ENCODE measurements at regions not wholly inside any gene's neighbourhood (a gene's known extent, or its start where the extent isn't known, plus 50 kb on each side); places are given as distances from the start of the nearest gene placed in this dataset.
"Not testable (repeated sequence)": the region's sequence is repeated elsewhere in the genome, so short reads cannot be mapped to it uniquely, and the experiment has no call there.

- H3K4me3 ChIP-seq (ENCODE audit: insufficient read depth, low read depth, low read length, poor library complexity, severe bottlenecking) = no peak overlapping the region
- H3K27me3 ChIP-seq (replicated peaks; ENCODE audit: control insufficient read depth, insufficient read depth, low read length, poor library complexity, severe bottlenecking) = no peaks in the 10 kb centered on the region
- H3K36me3 ChIP-seq (ENCODE audit: control insufficient read depth, insufficient read depth, low read length) = no peaks in the 10 kb centered on the region
- no peaks in the 10 kb centered on the region for H3K9me3 ChIP-seq (ENCODE audit: control insufficient read depth, low read length)
- no peak overlapping the region for H3K27ac ChIP-seq (ENCODE audit: insufficient read depth, low read length, poor library complexity, severe bottlenecking)
- no peak for DNase-seq
- H3K4me1 ChIP-seq (ENCODE audit: control insufficient read depth, insufficient read depth, low read length, poor library complexity, severe bottlenecking) = no peaks in the 10 kb centered on the region
Measured at GRCh38 chr7:68407460-68407859, 1190.8 kb upstream of the AUTS2 start.

- Histone ChIP-seq H3K4me1 (ENCODE audit: control insufficient read depth, insufficient read depth, low read length, poor library complexity, severe bottlenecking) (no peaks in the 10 kb centered on the region), H3K27me3 (replicated peaks; ENCODE audit: control insufficient read depth, insufficient read depth, low read length, poor library complexity, severe bottlenecking) (no peaks in the 10 kb centered on the region), H3K4me3 (ENCODE audit: insufficient read depth, low read depth, low read length, poor library complexity, severe bottlenecking) (no peak overlapping the region), H3K27ac (ENCODE audit: insufficient read depth, low read length, poor library complexity, severe bottlenecking) (no peak overlapping the region), H3K9me3 (ENCODE audit: control insufficient read depth, low read length) (no peaks in the 10 kb centered on the region), H3K36me3 (ENCODE audit: control insufficient read depth, insufficient read depth, low read length) (no peaks in the 10 kb centered on the region)
- DNase-seq = no peak
Measured at GRCh38 chr7:68408873-68409272, 1189.4 kb upstream of the AUTS2 start.

GRCh38 chr7:68409851-68410250 lies 1188.4 kb upstream of the AUTS2 start:
- no peaks in the 10 kb centered on the region for H3K36me3 ChIP-seq (ENCODE audit: control insufficient read depth, insufficient read depth, low read length)
- no peaks in the 10 kb centered on the region for H3K27me3 ChIP-seq (replicated peaks; ENCODE audit: control insufficient read depth, insufficient read depth, low read length, poor library complexity, severe bottlenecking)
- H3K4me3 ChIP-seq (ENCODE audit: insufficient read depth, low read depth, low read length, poor library complexity, severe bottlenecking) = no peak overlapping the region
- no peaks in the 10 kb centered on the region for H3K9me3 ChIP-seq (ENCODE audit: control insufficient read depth, low read length)
- DNase-seq = no peak
- no peak overlapping the region for H3K27ac ChIP-seq (ENCODE audit: insufficient read depth, low read length, poor library complexity, severe bottlenecking)
- H3K4me1 ChIP-seq (ENCODE audit: control insufficient read depth, insufficient read depth, low read length, poor library complexity, severe bottlenecking) = no peaks in the 10 kb centered on the region

GRCh38 chr7:68410693-68411092 lies 1187.6 kb upstream of the AUTS2 start:
- H3K27me3 ChIP-seq (replicated peaks; ENCODE audit: control insufficient read depth, insufficient read depth, low read length, poor library complexity, severe bottlenecking); DNase-seq; H3K27ac ChIP-seq (ENCODE audit: insufficient read depth, low read length, poor library complexity, severe bottlenecking); H3K9me3 ChIP-seq (ENCODE audit: control insufficient read depth, low read length); H3K4me3 ChIP-seq (ENCODE audit: insufficient read depth, low read depth, low read length, poor library complexity, severe bottlenecking); H3K4me1 ChIP-seq (ENCODE audit: control insufficient read depth, insufficient read depth, low read length, poor library complexity, severe bottlenecking); H3K36me3 ChIP-seq (ENCODE audit: control insufficient read depth, insufficient read depth, low read length): not testable (repeated sequence)

GRCh38 chr7:68411742-68412141 lies 1186.5 kb upstream of the AUTS2 start:
- Histone ChIP-seq H3K4me3 (ENCODE audit: insufficient read depth, low read depth, low read length, poor library complexity, severe bottlenecking) (no peak overlapping the region), H3K27ac (ENCODE audit: insufficient read depth, low read length, poor library complexity, severe bottlenecking) (no peak overlapping the region), H3K36me3 (ENCODE audit: control insufficient read depth, insufficient read depth, low read length) (no peaks in the 10 kb centered on the region), H3K9me3 (ENCODE audit: control insufficient read depth, low read length) (no peaks in the 10 kb centered on the region), H3K27me3 (replicated peaks; ENCODE audit: control insufficient read depth, insufficient read depth, low read length, poor library complexity, severe bottlenecking) (no peaks in the 10 kb centered on the region), H3K4me1 (ENCODE audit: control insufficient read depth, insufficient read depth, low read length, poor library complexity, severe bottlenecking) (no peaks in the 10 kb centered on the region)
- DNase-seq = no peak

- DNase-seq = no peak
- Histone ChIP-seq H3K36me3 (ENCODE audit: control insufficient read depth, insufficient read depth, low read length) (no peaks in the 10 kb centered on the region), H3K27ac (ENCODE audit: insufficient read depth, low read length, poor library complexity, severe bottlenecking) (no peak overlapping the region), H3K9me3 (ENCODE audit: control insufficient read depth, low read length) (no peaks in the 10 kb centered on the region), H3K4me1 (ENCODE audit: control insufficient read depth, insufficient read depth, low read length, poor library complexity, severe bottlenecking) (no peaks in the 10 kb centered on the region), H3K4me3 (ENCODE audit: insufficient read depth, low read depth, low read length, poor library complexity, severe bottlenecking) (no peak overlapping the region), H3K27me3 (replicated peaks; ENCODE audit: control insufficient read depth, insufficient read depth, low read length, poor library complexity, severe bottlenecking) (no peaks in the 10 kb centered on the region)
Measured at GRCh38 chr7:68414631-68415425, 1183.4 kb upstream of the AUTS2 start.

GRCh38 chr7:68417002-68417401 lies 1181.3 kb upstream of the AUTS2 start:
- H3K4me3 ChIP-seq (ENCODE audit: insufficient read depth, low read depth, low read length, poor library complexity, severe bottlenecking) = no peak overlapping the region
- no peaks in the 10 kb centered on the region for H3K27me3 ChIP-seq (replicated peaks; ENCODE audit: control insufficient read depth, insufficient read depth, low read length, poor library complexity, severe bottlenecking)
- no peaks in the 10 kb centered on the region for H3K36me3 ChIP-seq (ENCODE audit: control insufficient read depth, insufficient read depth, low read length)
- no peaks in the 10 kb centered on the region for H3K9me3 ChIP-seq (ENCODE audit: control insufficient read depth, low read length)
- no peaks in the 10 kb centered on the region for H3K4me1 ChIP-seq (ENCODE audit: control insufficient read depth, insufficient read depth, low read length, poor library complexity, severe bottlenecking)
- H3K27ac ChIP-seq (ENCODE audit: insufficient read depth, low read length, poor library complexity, severe bottlenecking) = no peak overlapping the region
- DNase-seq = no peak

GRCh38 chr7:68417659-68418058 lies 1180.6 kb upstream of the AUTS2 start:
- no peak overlapping the region for H3K4me3 ChIP-seq (ENCODE audit: insufficient read depth, low read depth, low read length, poor library complexity, severe bottlenecking)
- no peak overlapping the region for H3K27ac ChIP-seq (ENCODE audit: insufficient read depth, low read length, poor library complexity, severe bottlenecking)
- no peaks in the 10 kb centered on the region for H3K36me3 ChIP-seq (ENCODE audit: control insufficient read depth, insufficient read depth, low read length)
- no peak for DNase-seq
- no peaks in the 10 kb centered on the region for H3K27me3 ChIP-seq (replicated peaks; ENCODE audit: control insufficient read depth, insufficient read depth, low read length, poor library complexity, severe bottlenecking)
- H3K4me1 ChIP-seq (ENCODE audit: control insufficient read depth, insufficient read depth, low read length, poor library complexity, severe bottlenecking) = no peaks in the 10 kb centered on the region
- no peaks in the 10 kb centered on the region for H3K9me3 ChIP-seq (ENCODE audit: control insufficient read depth, low read length)

- H3K9me3 ChIP-seq (ENCODE audit: control insufficient read depth, low read length) = no peaks in the 10 kb centered on the region
- no peaks in the 10 kb centered on the region for H3K27me3 ChIP-seq (replicated peaks; ENCODE audit: control insufficient read depth, insufficient read depth, low read length, poor library complexity, severe bottlenecking)
- no peak overlapping the region for H3K4me3 ChIP-seq (ENCODE audit: insufficient read depth, low read depth, low read length, poor library complexity, severe bottlenecking)
- H3K36me3 ChIP-seq (ENCODE audit: control insufficient read depth, insufficient read depth, low read length) = no peaks in the 10 kb centered on the region
- no peaks in the 10 kb centered on the region for H3K4me1 ChIP-seq (ENCODE audit: control insufficient read depth, insufficient read depth, low read length, poor library complexity, severe bottlenecking)
- H3K27ac ChIP-seq (ENCODE audit: insufficient read depth, low read length, poor library complexity, severe bottlenecking) = no peak overlapping the region
- no peak for DNase-seq
Measured at GRCh38 chr7:68420342-68421192, 1177.7 kb upstream of the AUTS2 start.

GRCh38 chr7:68421712-68422111 lies 1176.6 kb upstream of the AUTS2 start:
- no peaks in the 10 kb centered on the region for H3K4me1 ChIP-seq (ENCODE audit: control insufficient read depth, insufficient read depth, low read length, poor library complexity, severe bottlenecking)
- H3K36me3 ChIP-seq (ENCODE audit: control insufficient read depth, insufficient read depth, low read length) = no peaks in the 10 kb centered on the region
- H3K27ac ChIP-seq (ENCODE audit: insufficient read depth, low read length, poor library complexity, severe bottlenecking) = no peak overlapping the region
- DNase-seq = no peak
- no peaks in the 10 kb centered on the region for H3K27me3 ChIP-seq (replicated peaks; ENCODE audit: control insufficient read depth, insufficient read depth, low read length, poor library complexity, severe bottlenecking)
- H3K4me3 ChIP-seq (ENCODE audit: insufficient read depth, low read depth, low read length, poor library complexity, severe bottlenecking) = no peak overlapping the region
- H3K9me3 ChIP-seq (ENCODE audit: control insufficient read depth, low read length) = no peaks in the 10 kb centered on the region
